ENCODE measurements at regions not wholly inside any gene's neighbourhood (a gene's known extent, or its start where the extent isn't known, plus 50 kb on each side); places are given as distances from the start of the nearest gene placed in this dataset.

DNA sequence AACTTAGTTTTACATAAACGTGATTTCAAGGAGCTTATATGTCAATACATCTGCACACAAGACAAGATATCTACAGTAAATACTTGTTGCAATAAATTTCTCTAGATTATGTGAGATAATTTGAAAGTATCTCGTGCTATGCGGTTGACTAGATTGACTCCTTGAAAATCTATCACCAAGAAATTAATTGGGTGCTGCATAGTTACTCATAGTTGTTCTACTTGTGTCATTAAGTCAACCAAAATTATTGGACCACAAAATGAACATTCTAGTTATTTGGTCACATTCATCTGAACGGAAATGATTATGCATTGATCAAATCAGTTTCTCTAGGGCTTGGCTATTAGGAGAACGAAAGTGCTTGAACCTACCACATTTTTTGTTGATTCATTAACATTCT lies 2291.5 kb downstream of the PCDH9 start:
- DNase-seq (no peak), ATAC-seq (no peak)
- Histone ChIP-seq H3K27me3 (no peaks in the 10 kb centered on the region), H3K9me3 (peaks cover 0 to 4% (median 0%) of the 10 kb centered on the region in 3 donors), H3K4me3 (no peak overlapping the region), H3K36me3 (replicated peaks in 1 of 2; ENCODE audit: insufficient read depth in 1 of 2, low read depth in 2 of 2) (no peaks in the 10 kb centered on the region), H3K27ac (no peak overlapping the region), H3K4me1 (no peaks in the 10 kb centered on the region)
- no peak for TF ChIP-seq CTCF (IDR thresholded peaks at IDR 0.05)
- TF ChIP-seq POLR2A (IDR thresholded peaks at IDR 0.05) = no peak
- intact Hi-C loops (cut with DNase I) = no loop called here
- WGBS, 2 donors = 50 to 59% methylated on average over 5 of the region's 5 CpGs

DNA sequence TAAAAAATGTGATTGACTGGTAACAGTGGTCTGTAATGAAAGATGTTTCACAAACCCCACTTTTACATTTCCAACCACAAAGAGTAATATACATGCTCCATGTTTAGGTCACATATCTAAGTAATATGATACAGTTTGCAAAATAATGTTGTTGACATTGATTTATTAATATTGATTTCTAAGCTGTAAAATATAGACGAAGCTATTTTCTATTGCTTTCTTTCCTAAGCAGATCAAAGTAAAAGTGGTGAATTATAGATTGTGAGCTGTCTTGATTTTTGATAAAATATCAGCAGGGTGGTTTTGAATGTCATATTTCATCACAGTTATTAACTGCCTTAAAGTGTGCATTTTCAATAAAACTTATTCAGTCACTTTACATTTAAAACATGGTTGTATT lies 2292.8 kb downstream of the PCDH9 start:
- H3K4me1 ChIP-seq = no peaks in the 10 kb centered on the region
- no peaks in the 10 kb centered on the region for H3K27me3 ChIP-seq
- 9 to 11% methylated on average over 1 of the region's 1 CpG for WGBS, 2 donors
- TF ChIP-seq POLR2A (IDR thresholded peaks at IDR 0.05) = no peak
- TF ChIP-seq CTCF (IDR thresholded peaks at IDR 0.05) = no peak
- H3K4me3 ChIP-seq = no peak overlapping the region
- intact Hi-C loops (cut with DNase I) = no loop called here
- H3K36me3 ChIP-seq (replicated peaks in 1 of 2; ENCODE audit: insufficient read depth in 1 of 2, low read depth in 2 of 2) = no peaks in the 10 kb centered on the region
- ATAC-seq (no peak), DNase-seq (no peak)
- peaks cover 0 to 4% (median 0%) of the 10 kb centered on the region in 3 donors for H3K9me3 ChIP-seq
- no peak overlapping the region for H3K27ac ChIP-seq

GRCh38 chr13:64936879-64937278 lies 2293.3 kb downstream of the PCDH9 start:
- Histone ChIP-seq H3K4me3 (no peak overlapping the region), H3K9me3 (peaks cover 0 to 4% (median 0%) of the 10 kb centered on the region in 3 donors), H3K4me1 (no peaks in the 10 kb centered on the region), H3K27me3 (no peaks in the 10 kb centered on the region), H3K36me3 (replicated peaks in 1 of 2; ENCODE audit: insufficient read depth in 1 of 2, low read depth in 2 of 2) (no peaks in the 10 kb centered on the region), H3K27ac (no peak overlapping the region)
- no peak for ATAC-seq
- DNase-seq = no peak
- intact Hi-C loops (cut with DNase I) = no loop called here
- TF ChIP-seq POLR2A (IDR thresholded peaks at IDR 0.05) (no peak), CTCF (IDR thresholded peaks at IDR 0.05) (no peak)
- 70 to 78% methylated on average over 2 of the region's 2 CpGs for WGBS, 2 donors

DNA sequence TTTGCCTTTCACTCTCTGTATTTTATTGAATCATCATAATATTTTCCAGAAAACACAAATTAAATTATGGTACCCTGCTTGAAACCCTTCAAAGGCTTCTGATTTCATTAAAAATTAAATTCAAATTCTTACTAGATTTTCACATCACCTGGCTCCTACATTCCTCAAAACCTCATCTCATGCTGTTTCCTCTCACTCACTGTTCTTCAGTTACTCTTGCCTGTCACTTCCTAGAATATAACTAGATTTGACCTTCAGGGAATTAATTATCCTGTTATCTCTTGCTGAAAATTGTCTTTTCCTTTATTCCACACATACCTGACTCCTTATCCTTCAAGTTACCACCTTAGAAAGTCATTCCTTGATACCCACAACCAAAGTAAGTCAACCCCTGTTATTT lies 2294.7 kb downstream of the PCDH9 start:
- H3K9me3 ChIP-seq = peaks cover 0 to 1% (median 0%) of the 10 kb centered on the region in 3 donors
- intact Hi-C loops (cut with DNase I) = no loop called here
- no peaks in the 10 kb centered on the region for H3K36me3 ChIP-seq (replicated peaks in 1 of 2; ENCODE audit: insufficient read depth in 1 of 2, low read depth in 2 of 2)
- no peak for DNase-seq
- TF ChIP-seq POLR2A (IDR thresholded peaks at IDR 0.05) (no peak), CTCF (IDR thresholded peaks at IDR 0.05) (no peak)
- no peak overlapping the region for H3K4me3 ChIP-seq
- H3K27me3 ChIP-seq = no peaks in the 10 kb centered on the region
- ATAC-seq = no peak
- no peaks in the 10 kb centered on the region for H3K4me1 ChIP-seq
- no peak overlapping the region for H3K27ac ChIP-seq

DNA sequence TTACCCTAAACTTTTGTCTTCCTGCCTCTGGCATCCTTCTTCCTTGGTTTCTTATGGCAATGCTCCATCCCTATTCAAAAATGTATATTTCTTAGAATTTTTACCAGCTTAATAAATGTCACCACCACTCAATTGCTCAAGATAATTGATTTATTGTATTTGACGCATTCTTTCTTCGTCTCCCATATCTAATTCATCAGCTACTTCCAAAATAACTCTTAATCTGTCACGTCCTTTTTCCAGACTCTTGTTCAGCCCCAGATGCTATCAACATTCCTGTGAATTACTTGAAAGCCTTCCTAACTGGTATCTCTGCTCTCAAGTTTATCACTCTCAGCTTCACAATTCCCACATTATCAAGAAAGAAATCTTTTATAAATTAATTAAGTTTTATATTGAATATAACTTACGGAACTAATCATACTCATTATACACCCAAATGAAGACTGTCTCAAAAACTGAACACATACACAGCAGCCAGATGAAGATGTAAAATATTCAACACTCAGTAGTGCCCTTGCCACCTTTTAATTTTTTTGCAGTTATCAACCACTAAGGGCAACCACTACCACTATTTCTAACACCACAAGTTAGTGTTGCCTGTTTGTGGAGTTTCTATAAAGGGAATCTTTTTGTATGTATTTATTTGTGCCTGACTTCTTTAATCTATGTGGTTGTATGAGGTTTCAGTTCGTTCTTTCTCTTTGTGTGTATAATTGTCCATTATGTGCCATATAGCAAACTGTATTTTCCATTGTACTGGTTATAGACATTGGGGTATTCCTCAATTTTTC lies 2295.4 kb downstream of the PCDH9 start:
- Histone ChIP-seq H3K9me3 (no peaks in the 10 kb centered on the region), H3K27me3 (no peaks in the 10 kb centered on the region), H3K4me1 (no peaks in the 10 kb centered on the region), H3K27ac (no peak overlapping the region), H3K36me3 (replicated peaks in 1 of 2; ENCODE audit: insufficient read depth in 1 of 2, low read depth in 2 of 2) (no peaks in the 10 kb centered on the region), H3K4me3 (no peak overlapping the region)
- no peak for TF ChIP-seq POLR2A (IDR thresholded peaks at IDR 0.05)
- intact Hi-C loops (cut with DNase I) = no loop called here
- no peak for DNase-seq
- 43 to 50% methylated on average over 5 of the region's 5 CpGs for WGBS, 2 donors
- ATAC-seq = no peak
